ENCODE measurements at regions not wholly inside any gene's neighbourhood (a gene's known extent, or its start where the extent isn't known, plus 50 kb on each side); places are given as distances from the start of the nearest gene placed in this dataset.

DNA sequence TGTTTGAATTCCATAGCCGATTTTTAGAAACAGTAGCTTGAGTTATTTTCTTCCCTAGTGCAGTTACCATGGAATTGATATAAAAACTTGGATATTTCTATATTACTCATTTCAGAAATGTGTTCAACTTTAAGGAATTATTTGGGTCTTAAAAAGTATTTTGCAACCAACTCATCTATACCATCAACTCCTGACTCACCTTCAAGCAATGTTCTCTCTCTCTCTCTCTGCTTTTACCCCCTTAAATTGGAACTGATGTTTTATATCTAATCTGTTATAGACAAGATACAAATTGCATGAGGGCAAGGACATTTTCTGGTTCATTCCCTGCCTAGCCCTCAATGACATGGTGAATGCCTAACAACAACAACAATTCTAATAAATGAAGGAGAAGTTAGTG, 214.7 kb upstream of the NRIP1 start:
- Histone ChIP-seq H2AFZ (replicated peaks) (no peak overlapping the region), H3K79me2 (ENCODE audit: low read depth) (no peaks in the 10 kb centered on the region)
- no peak for TF ChIP-seq EZH2 (IDR thresholded peaks at IDR 0.05)

DNA sequence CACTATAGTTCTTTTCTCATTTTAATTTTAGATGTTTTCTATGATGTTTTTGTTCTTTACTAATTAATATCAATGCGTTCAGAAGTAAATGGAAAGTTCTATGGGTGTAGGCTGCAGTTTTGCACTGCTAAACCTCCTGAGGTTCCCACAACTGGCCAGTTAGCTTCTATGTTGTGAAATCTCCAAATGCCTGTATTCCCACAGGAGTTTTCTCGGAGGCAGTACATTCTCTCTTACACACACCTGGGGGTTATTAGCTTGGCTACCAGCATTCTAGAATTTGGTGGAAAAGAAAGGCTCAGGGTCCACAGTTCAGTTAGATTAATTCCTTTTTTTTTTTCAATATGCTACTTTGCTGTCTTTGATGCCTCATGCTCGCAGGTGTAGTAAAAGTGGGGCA, 216.9 kb upstream of the NRIP1 start:
- Histone ChIP-seq H2AFZ (replicated peaks) (no peak overlapping the region), H3K4me1 (no peaks in the 10 kb centered on the region), H3K36me3 (no peaks in the 10 kb centered on the region), H3K9ac (no peak overlapping the region), H3K4me3 (no peak overlapping the region), H3K27me3 (no peaks in the 10 kb centered on the region), H3K79me2 (ENCODE audit: low read depth) (no peaks in the 10 kb centered on the region), H3K9me3 (ENCODE audit: low read depth) (no peaks in the 10 kb centered on the region), H4K20me1 (ENCODE audit: low read depth) (no peaks in the 10 kb centered on the region), H3K4me2 (no peak overlapping the region), H3F3A (ENCODE audit: low read depth) (no peaks in the 10 kb centered on the region), H3K27ac (no peak overlapping the region)
- Mint-ChIP-seq H3K27ac (no peak overlapping the region), H3K9me3 (peaks cover 13% of the 10 kb centered on the region), H3K4me3 (no peak overlapping the region), H3K4me1 (peaks cover 4% of the 10 kb centered on the region), H3K27me3 (ENCODE audit: insufficient read depth, low read depth) (no peaks in the 10 kb centered on the region), H3K36me3 (no peaks in the 10 kb centered on the region)
- no peak for DNase-seq (ENCODE audit: low spot score)
- TF ChIP-seq, protein P1, sequence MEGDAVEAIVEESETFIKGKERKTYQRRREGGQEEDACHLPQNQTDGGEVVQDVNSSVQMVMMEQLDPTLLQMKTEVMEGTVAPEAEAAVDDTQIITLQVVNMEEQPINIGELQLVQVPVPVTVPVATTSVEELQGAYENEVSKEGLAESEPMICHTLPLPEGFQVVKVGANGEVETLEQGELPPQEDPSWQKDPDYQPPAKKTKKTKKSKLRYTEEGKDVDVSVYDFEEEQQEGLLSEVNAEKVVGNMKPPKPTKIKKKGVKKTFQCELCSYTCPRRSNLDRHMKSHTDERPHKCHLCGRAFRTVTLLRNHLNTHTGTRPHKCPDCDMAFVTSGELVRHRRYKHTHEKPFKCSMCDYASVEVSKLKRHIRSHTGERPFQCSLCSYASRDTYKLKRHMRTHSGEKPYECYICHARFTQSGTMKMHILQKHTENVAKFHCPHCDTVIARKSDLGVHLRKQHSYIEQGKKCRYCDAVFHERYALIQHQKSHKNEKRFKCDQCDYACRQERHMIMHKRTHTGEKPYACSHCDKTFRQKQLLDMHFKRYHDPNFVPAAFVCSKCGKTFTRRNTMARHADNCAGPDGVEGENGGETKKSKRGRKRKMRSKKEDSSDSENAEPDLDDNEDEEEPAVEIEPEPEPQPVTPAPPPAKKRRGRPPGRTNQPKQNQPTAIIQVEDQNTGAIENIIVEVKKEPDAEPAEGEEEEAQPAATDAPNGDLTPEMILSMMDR (IDR thresholded peaks at IDR 0.05) = no peak
- TF ChIP-seq EZH2phosphoT487 (IDR thresholded peaks at IDR 0.05) (no peak), EZH2 (IDR thresholded peaks at IDR 0.05) (no peak)

More for the DNA sequence above, 214.7 kb upstream of the NRIP1 start:
- Histone ChIP-seq H3K4me2 (no peak overlapping the region), H3F3A (ENCODE audit: low read depth) (no peaks in the 10 kb centered on the region), H3K4me1 (no peaks in the 10 kb centered on the region), H3K9me3 (ENCODE audit: low read depth) (no peaks in the 10 kb centered on the region), H3K27me3 (no peaks in the 10 kb centered on the region), H3K36me3 (no peaks in the 10 kb centered on the region), H3K4me3 (no peak overlapping the region), H3K9ac (no peak overlapping the region), H4K20me1 (ENCODE audit: low read depth) (no peaks in the 10 kb centered on the region), H3K27ac (no peak overlapping the region)
- H3K36me3 Mint-ChIP-seq = no peaks in the 10 kb centered on the region
- H3K4me3 Mint-ChIP-seq = no peak overlapping the region
- no peaks in the 10 kb centered on the region for H3K27me3 Mint-ChIP-seq (ENCODE audit: insufficient read depth, low read depth)
- H3K9me3 Mint-ChIP-seq = peaks cover 10% of the 10 kb centered on the region
- H3K27ac Mint-ChIP-seq = no peak overlapping the region
- DNase-seq (ENCODE audit: low spot score) = no peak
- H3K4me1 Mint-ChIP-seq = peaks cover 4% of the 10 kb centered on the region

DNA sequence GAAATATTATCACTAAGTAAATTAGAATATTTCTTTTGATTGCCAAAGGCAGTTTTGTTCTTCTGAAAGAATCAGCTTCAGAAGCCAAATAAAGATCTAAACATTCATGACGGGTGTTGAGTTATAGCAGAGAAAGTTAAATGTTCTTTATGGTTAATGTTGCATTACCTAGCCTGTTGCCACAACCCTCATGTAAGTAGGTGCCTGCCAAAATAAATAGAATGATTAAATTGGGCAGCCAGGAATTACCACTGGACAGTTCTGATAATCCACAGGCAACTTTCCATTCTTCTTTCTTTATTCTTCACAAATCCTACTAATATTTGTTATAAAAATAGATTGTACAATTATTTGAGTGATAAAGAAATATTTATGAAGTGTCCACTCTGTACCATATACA, 217.9 kb upstream of the NRIP1 start:
- H3K27ac ChIP-seq = no peak overlapping the region
- no peak overlapping the region for H3K9ac ChIP-seq
- no peaks in the 10 kb centered on the region for H3K4me1 ChIP-seq
- no peak overlapping the region for H3K4me2 ChIP-seq
- H4K20me1 ChIP-seq (ENCODE audit: low read depth) = no peaks in the 10 kb centered on the region
- H3K4me3 ChIP-seq = no peak overlapping the region
- H2AFZ ChIP-seq (replicated peaks) = no peak overlapping the region
- Mint-ChIP-seq H3K27me3 (ENCODE audit: insufficient read depth, low read depth) (no peaks in the 10 kb centered on the region), H3K4me3 (no peak overlapping the region), H3K9me3 (peaks cover 13% of the 10 kb centered on the region), H3K4me1 (no peaks in the 10 kb centered on the region), H3K27ac (no peak overlapping the region), H3K36me3 (no peaks in the 10 kb centered on the region)
- H3K79me2 ChIP-seq (ENCODE audit: low read depth) = no peaks in the 10 kb centered on the region
- TF ChIP-seq EZH2 (IDR thresholded peaks at IDR 0.05) (no peak), EZH2phosphoT487 (IDR thresholded peaks at IDR 0.05) (no peak)
- TF ChIP-seq, protein P1 (IDR thresholded peaks at IDR 0.05) = no peak
- no peaks in the 10 kb centered on the region for H3K9me3 ChIP-seq (ENCODE audit: low read depth)
- no peaks in the 10 kb centered on the region for H3K36me3 ChIP-seq
- no peaks in the 10 kb centered on the region for H3F3A ChIP-seq (ENCODE audit: low read depth)
- H3K27me3 ChIP-seq = no peaks in the 10 kb centered on the region
- DNase-seq (ENCODE audit: low spot score) = no peak

DNA sequence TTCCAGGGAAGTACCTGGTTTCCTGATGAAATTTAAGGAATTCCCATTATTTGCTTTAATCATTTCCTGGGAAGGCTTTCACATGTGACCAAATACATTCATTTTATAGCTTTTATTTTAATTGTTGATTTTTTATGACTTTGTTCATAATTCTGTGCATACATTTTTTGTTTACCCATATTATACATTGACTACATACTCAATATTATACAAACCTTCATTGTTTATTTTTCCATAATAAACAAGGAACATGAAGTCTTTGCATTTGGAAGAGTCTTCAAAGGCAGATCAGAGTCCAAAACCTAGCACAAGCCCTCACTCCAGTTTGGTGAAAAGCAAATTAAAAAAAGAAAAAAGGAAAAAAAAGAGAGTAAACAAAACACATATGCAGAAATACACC, 218.3 kb upstream of the NRIP1 start:
- H3K4me1 ChIP-seq = no peaks in the 10 kb centered on the region
- H2AFZ ChIP-seq (replicated peaks) = no peak overlapping the region
- no peaks in the 10 kb centered on the region for H3K79me2 ChIP-seq (ENCODE audit: low read depth)
- no peaks in the 10 kb centered on the region for H3K36me3 Mint-ChIP-seq
- no peaks in the 10 kb centered on the region for H3K27me3 ChIP-seq
- H3K4me3 Mint-ChIP-seq = no peak overlapping the region
- no peaks in the 10 kb centered on the region for H3K9me3 ChIP-seq (ENCODE audit: low read depth)
- no peaks in the 10 kb centered on the region for H3K27me3 Mint-ChIP-seq (ENCODE audit: insufficient read depth, low read depth)
- no peaks in the 10 kb centered on the region for H3K36me3 ChIP-seq
- H3K27ac ChIP-seq = no peak overlapping the region
- H3K9me3 Mint-ChIP-seq = peaks cover 13% of the 10 kb centered on the region
- DNase-seq (ENCODE audit: low spot score) = no peak
- TF ChIP-seq, protein P1 (IDR thresholded peaks at IDR 0.05) = no peak
- TF ChIP-seq EZH2phosphoT487 (IDR thresholded peaks at IDR 0.05) (no peak), EZH2 (IDR thresholded peaks at IDR 0.05) (no peak)
- no peaks in the 10 kb centered on the region for H3F3A ChIP-seq (ENCODE audit: low read depth)
- no peaks in the 10 kb centered on the region for H4K20me1 ChIP-seq (ENCODE audit: low read depth)
- H3K4me1 Mint-ChIP-seq = no peaks in the 10 kb centered on the region
- H3K9ac ChIP-seq = no peak overlapping the region
- no peak overlapping the region for H3K27ac Mint-ChIP-seq
- H3K4me2 ChIP-seq = no peak overlapping the region
- no peak overlapping the region for H3K4me3 ChIP-seq

Measured in neural progenitor cell (in vitro differentiated cells).